ENCODE measurements at regions not wholly inside any gene's neighbourhood (a gene's known extent, or its start where the extent isn't known, plus 50 kb on each side); places are given as distances from the start of the nearest gene placed in this dataset.

DNA sequence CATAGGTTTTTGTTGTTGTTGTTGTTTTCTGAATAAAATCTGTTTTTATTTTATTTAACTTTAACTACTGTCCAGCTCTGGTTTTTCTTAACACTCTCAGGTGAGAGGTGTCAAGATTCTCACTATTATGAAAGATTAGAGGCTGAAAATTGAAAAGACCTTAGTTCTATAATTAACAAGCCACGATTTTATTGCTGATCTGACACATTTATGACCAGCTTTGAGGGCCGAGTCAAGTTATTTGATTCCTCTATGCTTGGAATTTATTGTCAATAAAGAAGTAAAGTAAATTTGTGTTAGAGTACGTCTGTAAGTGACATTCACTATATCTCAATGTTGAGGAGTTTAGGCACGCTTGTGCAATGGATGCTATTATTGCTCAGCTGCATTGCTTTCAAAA is 808.8 kb downstream of the GALC start:
- DNase-seq (ENCODE audit: low read depth): no peak
- H3K4me3 ChIP-seq (ENCODE audit: low read depth, low read length): no peak overlapping the region
- H3K36me3 ChIP-seq (ENCODE audit: control insufficient read depth, insufficient read depth, low read length): no peaks in the 10 kb centered on the region
- H3K27me3 ChIP-seq (ENCODE audit: control insufficient read depth, insufficient read depth, low read length): no peaks in the 10 kb centered on the region
- TF ChIP-seq, protein P1, sequence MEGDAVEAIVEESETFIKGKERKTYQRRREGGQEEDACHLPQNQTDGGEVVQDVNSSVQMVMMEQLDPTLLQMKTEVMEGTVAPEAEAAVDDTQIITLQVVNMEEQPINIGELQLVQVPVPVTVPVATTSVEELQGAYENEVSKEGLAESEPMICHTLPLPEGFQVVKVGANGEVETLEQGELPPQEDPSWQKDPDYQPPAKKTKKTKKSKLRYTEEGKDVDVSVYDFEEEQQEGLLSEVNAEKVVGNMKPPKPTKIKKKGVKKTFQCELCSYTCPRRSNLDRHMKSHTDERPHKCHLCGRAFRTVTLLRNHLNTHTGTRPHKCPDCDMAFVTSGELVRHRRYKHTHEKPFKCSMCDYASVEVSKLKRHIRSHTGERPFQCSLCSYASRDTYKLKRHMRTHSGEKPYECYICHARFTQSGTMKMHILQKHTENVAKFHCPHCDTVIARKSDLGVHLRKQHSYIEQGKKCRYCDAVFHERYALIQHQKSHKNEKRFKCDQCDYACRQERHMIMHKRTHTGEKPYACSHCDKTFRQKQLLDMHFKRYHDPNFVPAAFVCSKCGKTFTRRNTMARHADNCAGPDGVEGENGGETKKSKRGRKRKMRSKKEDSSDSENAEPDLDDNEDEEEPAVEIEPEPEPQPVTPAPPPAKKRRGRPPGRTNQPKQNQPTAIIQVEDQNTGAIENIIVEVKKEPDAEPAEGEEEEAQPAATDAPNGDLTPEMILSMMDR (IDR thresholded peaks at IDR 0.05; ENCODE audit: insufficient read depth, low read length, poor library complexity, severe bottlenecking): no peak

DNA sequence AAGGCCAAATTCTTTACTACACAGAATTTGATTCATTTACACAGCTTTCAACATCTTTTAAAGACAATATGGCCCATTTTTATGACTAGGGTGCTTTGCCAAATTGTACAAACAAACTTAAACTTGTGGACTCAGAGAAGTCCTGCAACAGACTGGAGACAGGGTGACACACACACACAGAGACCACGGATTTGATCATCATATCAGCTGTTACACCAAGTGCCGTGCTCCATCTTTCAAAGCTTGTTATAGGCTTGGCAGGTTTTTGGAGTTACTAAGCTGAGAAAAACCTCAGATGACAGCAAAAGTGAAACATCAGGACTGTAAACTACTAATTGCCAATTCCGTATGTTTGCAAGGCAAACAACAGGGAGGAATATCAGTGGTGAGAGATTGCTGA is 811.7 kb downstream of the GALC start:
- Histone ChIP-seq H3K36me3 (ENCODE audit: control insufficient read depth, insufficient read depth, low read length) (no peaks in the 10 kb centered on the region), H3K4me3 (ENCODE audit: low read depth, low read length) (no peak overlapping the region), H3K27me3 (ENCODE audit: control insufficient read depth, insufficient read depth, low read length) (no peaks in the 10 kb centered on the region)
- no peak for DNase-seq (ENCODE audit: low read depth)
- TF ChIP-seq, protein P1 (IDR thresholded peaks at IDR 0.05; ENCODE audit: insufficient read depth, low read length, poor library complexity, severe bottlenecking): no peak

GRCh38 chr14:87179936-87180335 is 813.0 kb downstream of the GALC start:
- peak; percentile 45 for DNase-seq (ENCODE audit: low read depth)
- TF ChIP-seq, protein P1 (IDR thresholded peaks at IDR 0.05; ENCODE audit: insufficient read depth, low read length, poor library complexity, severe bottlenecking): no peak

GRCh38 chr14:87178277-87178676 is 814.7 kb downstream of the GALC start:
- TF ChIP-seq, protein P1 (IDR thresholded peaks at IDR 0.05; ENCODE audit: insufficient read depth, low read length, poor library complexity, severe bottlenecking): no peak
- Histone ChIP-seq H3K27me3 (ENCODE audit: control insufficient read depth, insufficient read depth, low read length) (no peaks in the 10 kb centered on the region), H3K36me3 (ENCODE audit: control insufficient read depth, insufficient read depth, low read length) (no peaks in the 10 kb centered on the region), H3K4me3 (ENCODE audit: low read depth, low read length) (no peak overlapping the region)
- DNase-seq (ENCODE audit: low read depth): no peak

More at GRCh38 chr14:87179936-87180335, 813.0 kb downstream of the GALC start:
- Histone ChIP-seq H3K36me3 (ENCODE audit: control insufficient read depth, insufficient read depth, low read length) (no peaks in the 10 kb centered on the region), H3K4me3 (ENCODE audit: low read depth, low read length) (no peak overlapping the region), H3K27me3 (ENCODE audit: control insufficient read depth, insufficient read depth, low read length) (no peaks in the 10 kb centered on the region)

DNA sequence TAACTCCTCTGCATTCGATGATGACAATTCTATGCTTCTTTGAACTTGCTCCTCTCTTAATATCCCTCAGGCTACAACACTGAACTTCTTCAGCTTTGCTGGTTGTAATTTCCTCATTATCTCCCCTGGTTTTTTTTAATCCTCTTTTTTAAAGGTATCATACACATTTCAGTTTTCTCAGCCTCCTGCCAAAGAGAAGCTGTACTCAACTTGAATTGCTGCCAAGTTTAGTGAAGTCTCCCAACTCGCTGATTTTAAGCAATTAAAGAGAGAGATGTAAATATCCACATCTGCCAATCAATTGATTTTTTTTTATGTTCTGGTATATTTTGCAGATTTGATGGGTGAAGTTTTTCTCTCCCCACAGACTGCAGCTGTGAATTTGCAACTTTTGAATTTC is 817.8 kb downstream of the GALC start:
- H3K27me3 ChIP-seq (ENCODE audit: control insufficient read depth, insufficient read depth, low read length): no peaks in the 10 kb centered on the region
- TF ChIP-seq, protein P1 (IDR thresholded peaks at IDR 0.05; ENCODE audit: insufficient read depth, low read length, poor library complexity, severe bottlenecking): no peak
- no peak for DNase-seq (ENCODE audit: low read depth)
- no peaks in the 10 kb centered on the region for H3K36me3 ChIP-seq (ENCODE audit: control insufficient read depth, insufficient read depth, low read length)
- H3K4me3 ChIP-seq (ENCODE audit: low read depth, low read length): no peak overlapping the region

- H3K27me3 ChIP-seq (ENCODE audit: control insufficient read depth, insufficient read depth, low read length): no peaks in the 10 kb centered on the region
- H3K4me3 ChIP-seq (ENCODE audit: low read depth, low read length): no peak overlapping the region
- TF ChIP-seq, protein P1 (IDR thresholded peaks at IDR 0.05; ENCODE audit: insufficient read depth, low read length, poor library complexity, severe bottlenecking): no peak
- H3K36me3 ChIP-seq (ENCODE audit: control insufficient read depth, insufficient read depth, low read length): no peaks in the 10 kb centered on the region
- DNase-seq (ENCODE audit: low read depth): no peak
Measured at GRCh38 chr14:87171141-87171540, 821.8 kb downstream of the GALC start.

All from kidney epithelial cell (primary cell).